Mucosa of rectum (tissue), 2 donors: ENCODE measurements at regions not wholly inside any gene's neighbourhood (a gene's known extent, or its start where the extent isn't known, plus 50 kb on each side); places are given as distances from the start of the nearest gene placed in this dataset.
"Not testable (repeated sequence)": the region's sequence is repeated elsewhere in the genome, so short reads cannot be mapped to it uniquely, and the experiment has no call there.

Experiments
- H3K27ac ChIP-seq, 2 donors: one replicate each; pipeline ENCODE4 v1.7.0; 2013; ENCODE audit warnings: inconsistent platforms in 2 of 2, low read depth in 2 of 2, low read length in 2 of 2
- H3K27me3 ChIP-seq, 2 donors: one replicate each; pipeline ENCODE4 v1.7.0; 2013; ENCODE audit warnings: low read length in 2 of 2; ENCODE audit not compliant: control insufficient read depth in 2 of 2, insufficient read depth in 2 of 2
- H3K36me3 ChIP-seq, 2 donors: one replicate each; pipeline ENCODE4 v1.7.0; 2013; ENCODE audit warnings: low read length in 2 of 2; ENCODE audit not compliant: control insufficient read depth in 2 of 2, insufficient read depth in 2 of 2
- H3K4me1 ChIP-seq, 2 donors: one replicate each; pipeline ENCODE4 v1.7.0; 2013; ENCODE audit warnings: low read length in 2 of 2, mild to moderate bottlenecking in 1 of 2; ENCODE audit not compliant: control insufficient read depth in 2 of 2, insufficient read depth in 2 of 2
- H3K4me3 ChIP-seq, 2 donors: one replicate each; pipeline ENCODE4 v1.7.0; 2013; ENCODE audit warnings: low read length in 2 of 2
- H3K9ac ChIP-seq, 2 donors: one replicate each; pipeline ENCODE4 v1.7.0; 2013; ENCODE audit warnings: low read length in 2 of 2, low read depth in 1 of 2, mild to moderate bottlenecking in 1 of 2
- H3K9me3 ChIP-seq, 2 donors: one replicate each; pipeline ENCODE4 v1.7.0; 2013; ENCODE audit warnings: low read length in 2 of 2; ENCODE audit not compliant: control insufficient read depth in 2 of 2
- donor health status: healthy.
- donor health status: Normal muscosa, but diverticular disease.

- no peaks in the 10 kb centered on the region for H3K9me3 ChIP-seq
Measured at GRCh38 chr20:54726687-54727300, 251.4 kb downstream of the DOK5 start.

GRCh38 chr20:54725266-54725665 is 249.9 kb downstream of the DOK5 start:
- not testable (repeated sequence) for H3K27ac ChIP-seq, H3K9ac ChIP-seq, H3K9me3 ChIP-seq, H3K36me3 ChIP-seq, H3K4me3 ChIP-seq, H3K4me1 ChIP-seq, H3K27me3 ChIP-seq

More at GRCh38 chr20:54726687-54727300, 251.4 kb downstream of the DOK5 start:
- H3K4me1 ChIP-seq, result no peaks in the 10 kb centered on the region
- no peak overlapping the region for H3K9ac ChIP-seq
- no peak overlapping the region for H3K27ac ChIP-seq
- H3K4me3 ChIP-seq, result no peak overlapping the region
- no peaks in the 10 kb centered on the region for H3K36me3 ChIP-seq
- H3K27me3 ChIP-seq, result no peaks in the 10 kb centered on the region

GRCh38 chr20:54723723-54724122 is 248.3 kb downstream of the DOK5 start:
- Histone ChIP-seq H3K4me3 (no peak overlapping the region), H3K27me3 (no peaks in the 10 kb centered on the region), H3K4me1 (no peaks in the 10 kb centered on the region), H3K9ac (no peak overlapping the region), H3K9me3 (no peaks in the 10 kb centered on the region), H3K27ac (no peak overlapping the region), H3K36me3 (no peaks in the 10 kb centered on the region)

- Histone ChIP-seq H3K4me1 (no peaks in the 10 kb centered on the region), H3K27ac (no peak overlapping the region), H3K9me3 (no peaks in the 10 kb centered on the region), H3K27me3 (no peaks in the 10 kb centered on the region), H3K4me3 (no peak overlapping the region), H3K9ac (no peak overlapping the region), H3K36me3 (no peaks in the 10 kb centered on the region)
Measured at GRCh38 chr20:54717983-54718382, 242.6 kb downstream of the DOK5 start.

- Histone ChIP-seq H3K4me3 (no peak overlapping the region), H3K9ac (no peak overlapping the region), H3K27ac (no peak overlapping the region), H3K27me3 (no peaks in the 10 kb centered on the region), H3K4me1 (no peaks in the 10 kb centered on the region), H3K36me3 (no peaks in the 10 kb centered on the region), H3K9me3 (no peaks in the 10 kb centered on the region)
Measured at GRCh38 chr20:54716790-54717189, 241.4 kb downstream of the DOK5 start.

GRCh38 chr20:54716174-54716747 is 240.9 kb downstream of the DOK5 start:
- Histone ChIP-seq H3K4me1 (no peaks in the 10 kb centered on the region), H3K36me3 (no peaks in the 10 kb centered on the region), H3K27ac (no peak overlapping the region)

GRCh38 chr20:54714817-54715216 is 239.4 kb downstream of the DOK5 start:
- H3K36me3 ChIP-seq, result no peaks in the 10 kb centered on the region
- no peak overlapping the region for H3K9ac ChIP-seq
- H3K27me3 ChIP-seq, result no peaks in the 10 kb centered on the region
- H3K27ac ChIP-seq, result no peak overlapping the region
- H3K4me3 ChIP-seq, result no peak overlapping the region
- no peaks in the 10 kb centered on the region for H3K9me3 ChIP-seq
- H3K4me1 ChIP-seq, result no peaks in the 10 kb centered on the region

More at GRCh38 chr20:54716174-54716747, 240.9 kb downstream of the DOK5 start:
- H3K9me3 ChIP-seq, result no peaks in the 10 kb centered on the region
- no peaks in the 10 kb centered on the region for H3K27me3 ChIP-seq
- H3K9ac ChIP-seq, result no peak overlapping the region
- no peak overlapping the region for H3K4me3 ChIP-seq

GRCh38 chr20:54713727-54714126 is 238.3 kb downstream of the DOK5 start:
- H3K36me3 ChIP-seq, result no peaks in the 10 kb centered on the region

GRCh38 chr20:54711071-54711470 is 235.7 kb downstream of the DOK5 start:
- Histone ChIP-seq H3K4me1 (no peaks in the 10 kb centered on the region), H3K9ac (no peak overlapping the region), H3K27ac (no peak overlapping the region), H3K36me3 (no peaks in the 10 kb centered on the region), H3K9me3 (no peaks in the 10 kb centered on the region), H3K27me3 (no peaks in the 10 kb centered on the region), H3K4me3 (no peak overlapping the region)

More at GRCh38 chr20:54713727-54714126, 238.3 kb downstream of the DOK5 start:
- no peaks in the 10 kb centered on the region for H3K4me1 ChIP-seq
- H3K27ac ChIP-seq, result no peak overlapping the region
- H3K27me3 ChIP-seq, result no peaks in the 10 kb centered on the region
- no peaks in the 10 kb centered on the region for H3K9me3 ChIP-seq
- H3K9ac ChIP-seq, result no peak overlapping the region
- no peak overlapping the region for H3K4me3 ChIP-seq

GRCh38 chr20:54710341-54710740 is 234.9 kb downstream of the DOK5 start:
- no peaks in the 10 kb centered on the region for H3K27me3 ChIP-seq
- no peak overlapping the region for H3K4me3 ChIP-seq
- no peak overlapping the region for H3K27ac ChIP-seq
- no peak overlapping the region for H3K9ac ChIP-seq
- H3K36me3 ChIP-seq, result no peaks in the 10 kb centered on the region
- H3K9me3 ChIP-seq, result no peaks in the 10 kb centered on the region
- H3K4me1 ChIP-seq, result no peaks in the 10 kb centered on the region
